NCI-H82 treated with DMSO at 0.1 percent for 48 hours (cell line): ENCODE measurements at regions not wholly inside any gene's neighbourhood (a gene's known extent, or its start where the extent isn't known, plus 50 kb on each side); places are given as distances from the start of the nearest gene placed in this dataset.
"Not testable (repeated sequence)": the region's sequence is repeated elsewhere in the genome, so short reads cannot be mapped to it uniquely, and the experiment has no call there.

Experiments used
- DNase-seq: peaks from one replicate; lab custom pipeline; 2025; ENCODE audit not compliant: unreplicated experiment; lab: John Stamatoyannopoulos, UW

DNA sequence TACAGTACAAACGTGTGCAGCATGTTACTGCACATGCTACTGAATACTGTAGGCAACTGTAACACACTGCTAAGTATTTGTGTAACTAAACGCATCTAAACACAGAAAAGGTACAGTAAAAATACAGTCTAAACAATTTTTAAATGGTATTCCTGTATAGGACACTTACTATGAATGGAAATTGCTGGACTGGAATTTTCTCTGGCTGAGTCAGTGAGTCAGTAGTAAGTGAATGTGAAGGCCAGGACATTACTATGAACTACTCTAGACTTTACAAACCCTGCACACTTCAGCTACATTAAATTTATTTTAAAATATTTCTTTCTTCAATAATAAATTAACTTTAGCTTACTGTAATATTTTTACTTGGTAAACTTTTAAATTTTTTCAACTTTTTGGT, 225.0 kb upstream of the TENT5A start:
- DNase-seq: no peak

GRCh38 chr6:81969814-81970213, 217.3 kb upstream of the TENT5A start:
- peak; percentile 7 for DNase-seq

DNA sequence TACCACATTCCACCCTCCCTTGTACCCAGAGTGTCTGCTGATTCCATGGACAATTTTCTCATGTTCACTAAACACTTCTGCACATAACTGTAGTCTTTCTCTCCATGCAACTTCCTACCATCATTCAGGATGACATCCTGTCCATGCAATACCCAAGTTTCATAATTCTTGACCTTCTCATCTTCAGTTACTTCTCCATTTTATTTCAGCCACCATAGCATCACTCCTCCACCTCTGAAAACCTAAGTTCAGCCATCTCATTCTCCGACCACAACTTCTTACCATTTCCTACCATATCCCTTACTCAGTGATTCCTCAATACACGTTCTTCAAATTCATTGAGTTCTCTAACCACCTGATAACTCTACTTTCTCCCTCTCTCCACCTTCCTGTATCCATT, 216.5 kb upstream of the TENT5A start:
- no peak for DNase-seq

DNA sequence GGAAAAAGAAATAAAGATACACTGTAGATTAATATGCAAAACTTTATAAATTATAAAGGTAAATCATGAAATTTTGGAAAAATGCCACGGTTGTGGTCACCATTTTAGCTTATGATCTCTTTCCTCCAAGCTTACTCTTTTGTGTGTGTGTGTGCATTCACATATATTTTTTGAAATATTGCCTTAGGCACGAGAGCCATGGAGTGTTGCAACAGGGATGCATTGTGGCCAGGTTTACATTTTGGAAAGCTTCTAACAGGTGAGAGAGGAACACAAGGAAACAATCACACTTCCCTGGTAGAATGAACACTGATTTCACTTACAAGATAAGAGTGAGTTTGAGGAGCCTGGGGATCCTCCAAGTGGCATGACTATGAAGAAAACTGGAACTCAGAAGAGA, 214.5 kb upstream of the TENT5A start:
- DNase-seq: no peak

DNA sequence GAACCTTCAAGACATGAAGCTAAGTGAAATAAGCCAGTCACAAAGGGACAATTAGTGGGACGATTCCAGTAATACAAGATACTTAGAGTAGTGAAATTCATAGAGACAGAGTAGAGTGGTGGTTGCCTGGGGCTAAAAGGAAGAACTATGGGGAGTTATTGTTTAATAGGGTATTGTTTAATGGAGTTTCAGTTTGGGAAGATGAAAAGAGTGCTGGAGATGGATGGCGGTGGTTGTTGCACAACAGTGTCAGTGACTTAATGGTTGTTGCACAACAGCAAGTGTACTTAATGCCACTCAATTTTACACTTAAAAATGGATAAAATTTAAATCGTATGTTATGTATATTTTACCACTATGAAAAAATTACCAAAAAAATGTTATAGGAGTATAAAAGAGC, 209.7 kb upstream of the TENT5A start:
- no peak for DNase-seq

DNA sequence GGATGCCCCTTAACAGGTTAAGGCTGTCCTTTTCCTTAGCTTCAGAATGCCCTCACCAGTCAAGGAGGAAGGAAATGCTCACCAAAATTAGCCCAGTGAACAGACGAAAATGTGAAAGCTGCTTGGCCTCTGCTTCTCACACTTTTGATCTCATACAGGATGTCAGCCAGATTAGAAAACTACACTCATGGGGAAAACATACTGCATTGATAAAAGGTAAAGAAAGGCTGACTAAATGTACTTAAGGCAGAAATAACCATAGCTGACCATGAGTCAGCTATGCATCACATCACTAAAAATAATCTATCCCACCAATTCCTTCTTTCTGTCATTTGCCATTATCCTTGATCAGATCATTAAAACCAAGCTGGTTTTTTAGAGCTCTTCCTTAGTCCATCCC, 198.4 kb upstream of the TENT5A start:
- DNase-seq: no peak

GRCh38 chr6:81948861-81949260, 196.4 kb upstream of the TENT5A start:
- DNase-seq: no peak

- DNase-seq: not testable (repeated sequence)
These were observed 195.7 kb upstream of the TENT5A start for GRCh38 chr6:81948196-81948595.

GRCh38 chr6:81944661-81945060, 192.2 kb upstream of the TENT5A start:
- DNase-seq: no peak

GRCh38 chr6:81942842-81943241, 190.4 kb upstream of the TENT5A start:
- not testable (repeated sequence) for DNase-seq

GRCh38 chr6:81942067-81942370, 189.5 kb upstream of the TENT5A start:
- no peak for DNase-seq

DNA sequence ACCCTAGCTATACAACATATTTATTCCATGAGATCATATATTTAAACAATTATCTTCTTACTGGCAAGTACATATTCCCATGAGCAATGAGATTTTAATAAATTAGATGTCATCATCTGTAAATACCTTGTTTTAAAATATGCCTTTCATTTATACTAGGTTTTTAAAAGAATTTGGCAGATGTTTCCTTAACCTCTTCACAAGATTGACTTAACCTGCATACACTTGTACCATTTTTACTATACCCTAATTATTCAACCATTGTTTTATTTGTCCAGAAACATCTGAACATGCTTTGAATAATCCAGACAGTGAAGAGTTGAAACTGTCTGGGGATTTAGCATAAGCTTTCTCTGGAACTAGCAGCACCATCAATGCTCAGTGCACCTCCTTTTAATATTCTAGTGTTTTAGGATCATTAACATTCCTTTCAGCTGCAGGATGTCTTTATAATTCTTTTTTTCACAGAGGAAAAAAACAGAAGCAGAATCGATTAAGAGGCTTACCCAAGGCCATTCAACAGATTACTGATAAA, 188.0 kb upstream of the TENT5A start:
- no peak for DNase-seq

GRCh38 chr6:81939766-81940165, 187.3 kb upstream of the TENT5A start:
- DNase-seq: no peak

GRCh38 chr6:81938991-81939732, 186.7 kb upstream of the TENT5A start:
- DNase-seq: no peak

DNA sequence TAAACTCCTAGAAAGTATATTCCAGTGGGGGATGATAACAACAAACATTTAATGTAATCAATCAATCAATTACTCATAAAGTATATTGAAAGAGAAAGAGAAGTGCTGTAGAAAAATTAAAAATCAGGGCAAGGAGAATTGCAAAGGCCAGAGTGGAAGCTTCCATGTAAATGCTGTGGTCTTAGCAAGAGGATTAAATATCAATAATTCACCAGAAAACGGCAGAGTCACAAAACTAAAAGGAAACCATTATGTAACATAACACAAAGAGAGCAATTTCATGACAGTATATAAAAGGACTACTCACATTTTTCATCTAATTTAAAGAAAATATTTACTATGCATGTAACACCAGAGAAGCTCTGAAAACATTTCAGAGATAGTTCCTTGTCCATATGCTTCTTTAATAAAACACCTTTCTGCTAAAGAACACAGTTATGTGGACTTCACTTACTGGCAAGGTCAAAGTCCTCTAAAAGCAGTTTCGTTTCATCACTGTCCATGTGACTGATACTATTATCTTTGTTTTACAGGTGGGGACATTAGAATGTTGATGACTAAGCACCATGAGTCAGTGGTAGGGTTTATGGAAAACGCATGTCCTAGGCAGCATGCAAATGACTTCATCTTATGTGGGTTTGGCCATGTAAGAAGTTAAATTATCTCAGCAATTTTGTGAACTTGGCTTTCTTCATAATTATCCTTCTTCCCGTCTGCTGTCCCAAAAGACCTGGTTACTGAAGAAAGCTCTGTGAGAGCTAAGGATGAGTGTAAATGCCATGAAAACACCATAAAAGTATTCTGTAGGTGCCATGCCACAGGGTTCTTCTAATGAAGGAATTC, 185.8 kb upstream of the TENT5A start:
- no peak for DNase-seq

GRCh38 chr6:81937296-81937937, 184.9 kb upstream of the TENT5A start:
- no peak for DNase-seq

GRCh38 chr6:81934936-81935335, 182.5 kb upstream of the TENT5A start:
- DNase-seq: no peak

GRCh38 chr6:81933608-81934051, 181.1 kb upstream of the TENT5A start:
- DNase-seq: no peak

- DNase-seq: no peak
These were observed 180.6 kb upstream of the TENT5A start for GRCh38 chr6:81933089-81933488.

- not testable (repeated sequence) for DNase-seq
These were observed 180.0 kb upstream of the TENT5A start for GRCh38 chr6:81932448-81932847.

GRCh38 chr6:81929828-81930227, 177.3 kb upstream of the TENT5A start:
- DNase-seq: no peak

DNA sequence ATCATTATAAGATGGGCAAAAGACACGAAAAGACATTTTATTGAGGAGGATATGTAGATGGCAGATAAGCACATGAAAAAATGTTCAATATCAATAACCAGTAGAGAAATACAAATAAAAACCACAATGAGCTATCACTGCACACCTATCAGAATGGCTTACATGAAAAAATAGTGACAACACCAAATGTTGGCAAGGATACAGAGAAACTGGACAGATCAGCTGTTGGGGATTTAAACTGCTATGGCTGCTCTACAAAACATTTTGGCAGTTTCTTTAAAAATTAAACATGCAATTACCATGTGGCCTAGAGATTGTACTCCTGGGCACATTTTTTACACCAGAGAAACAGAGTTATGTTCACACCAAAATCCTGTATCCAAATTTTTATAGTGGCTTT, 172.7 kb upstream of the TENT5A start:
- DNase-seq: no peak
